ENCODE measurements at regions not wholly inside any gene's neighbourhood (a gene's known extent, or its start where the extent isn't known, plus 50 kb on each side); places are given as distances from the start of the nearest gene placed in this dataset.

DNA sequence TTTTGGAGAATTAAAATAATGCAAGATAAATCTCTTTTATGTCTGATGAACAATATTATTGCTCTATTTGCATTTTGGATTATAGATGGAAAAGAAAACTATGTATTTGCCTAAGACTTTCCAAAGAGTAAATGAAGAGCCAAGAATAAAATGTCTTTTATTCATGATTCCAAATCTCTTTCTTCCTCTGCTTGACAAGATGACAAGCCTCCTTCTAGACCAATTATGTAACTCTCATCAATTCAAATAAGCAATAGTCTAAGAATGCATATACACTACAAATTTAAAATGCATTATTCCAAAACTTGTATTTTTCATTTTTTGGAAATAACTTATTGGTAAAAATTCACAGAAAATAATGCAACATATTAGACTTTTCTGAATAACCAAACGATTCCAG, 377.3 kb downstream of the GASK1B start:
- H3K4me3 ChIP-seq = no peak overlapping the region
- no peaks in the 10 kb centered on the region for H3K9me3 ChIP-seq
- no peaks in the 10 kb centered on the region for H3K36me3 ChIP-seq
- no peaks in the 10 kb centered on the region for H3K27me3 ChIP-seq
- ATAC-seq = no peak
- intact Hi-C loops (cut with DNase I) = no loop called here
- no peaks in the 10 kb centered on the region for H3K4me1 ChIP-seq
- H3K27ac ChIP-seq = no peak overlapping the region
- TF ChIP-seq, protein P1, sequence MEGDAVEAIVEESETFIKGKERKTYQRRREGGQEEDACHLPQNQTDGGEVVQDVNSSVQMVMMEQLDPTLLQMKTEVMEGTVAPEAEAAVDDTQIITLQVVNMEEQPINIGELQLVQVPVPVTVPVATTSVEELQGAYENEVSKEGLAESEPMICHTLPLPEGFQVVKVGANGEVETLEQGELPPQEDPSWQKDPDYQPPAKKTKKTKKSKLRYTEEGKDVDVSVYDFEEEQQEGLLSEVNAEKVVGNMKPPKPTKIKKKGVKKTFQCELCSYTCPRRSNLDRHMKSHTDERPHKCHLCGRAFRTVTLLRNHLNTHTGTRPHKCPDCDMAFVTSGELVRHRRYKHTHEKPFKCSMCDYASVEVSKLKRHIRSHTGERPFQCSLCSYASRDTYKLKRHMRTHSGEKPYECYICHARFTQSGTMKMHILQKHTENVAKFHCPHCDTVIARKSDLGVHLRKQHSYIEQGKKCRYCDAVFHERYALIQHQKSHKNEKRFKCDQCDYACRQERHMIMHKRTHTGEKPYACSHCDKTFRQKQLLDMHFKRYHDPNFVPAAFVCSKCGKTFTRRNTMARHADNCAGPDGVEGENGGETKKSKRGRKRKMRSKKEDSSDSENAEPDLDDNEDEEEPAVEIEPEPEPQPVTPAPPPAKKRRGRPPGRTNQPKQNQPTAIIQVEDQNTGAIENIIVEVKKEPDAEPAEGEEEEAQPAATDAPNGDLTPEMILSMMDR (IDR thresholded peaks at IDR 0.05) = no peak
- no peak for DNase-seq

DNA sequence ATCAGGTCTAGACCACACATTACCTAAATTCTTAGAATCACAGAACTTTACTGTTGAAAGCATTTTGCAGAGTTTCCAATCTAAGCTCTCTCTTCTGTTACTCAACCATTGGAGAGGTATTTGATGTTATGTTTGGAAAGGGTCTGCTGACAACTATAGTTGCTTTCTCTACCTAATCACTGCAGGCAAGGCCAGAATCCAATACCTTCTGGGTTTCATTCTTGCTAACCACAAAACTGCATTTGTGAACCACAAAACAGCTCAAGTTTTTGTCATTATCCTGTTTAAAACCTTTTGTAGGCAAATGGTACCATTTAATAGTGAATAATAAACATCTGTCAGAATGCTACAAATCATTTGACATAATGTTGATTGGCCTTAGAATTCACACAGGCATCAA, 380.1 kb downstream of the GASK1B start:
- ATAC-seq = no peak
- Histone ChIP-seq H3K9me3 (no peaks in the 10 kb centered on the region), H3K27me3 (no peaks in the 10 kb centered on the region), H3K36me3 (no peaks in the 10 kb centered on the region), H3K27ac (no peak overlapping the region), H3K4me3 (no peak overlapping the region), H3K4me1 (no peaks in the 10 kb centered on the region)
- DNase-seq = no peak
- TF ChIP-seq, protein P1 (IDR thresholded peaks at IDR 0.05) = no peak
- intact Hi-C loops (cut with DNase I) = no loop called here

DNA sequence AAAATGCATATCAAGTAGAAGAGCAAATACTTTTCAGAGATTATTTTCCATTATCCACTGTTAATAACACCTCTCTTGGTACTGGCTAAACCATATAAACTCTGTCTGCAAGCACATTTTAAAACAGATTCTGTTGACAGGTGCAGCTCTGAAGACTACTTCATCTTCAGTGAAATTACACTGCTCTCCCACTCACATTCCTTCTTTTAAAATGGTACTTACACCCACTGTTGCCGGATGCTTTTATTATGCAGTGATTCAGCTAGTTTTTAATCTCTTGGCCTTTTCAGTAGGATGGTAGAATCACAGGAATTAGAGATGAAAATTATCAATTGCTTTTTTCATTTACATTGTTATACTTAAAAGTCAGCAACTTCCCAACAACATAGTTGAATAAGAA, 381.6 kb downstream of the GASK1B start:
- TF ChIP-seq, protein P1 (IDR thresholded peaks at IDR 0.05) = no peak

DNA sequence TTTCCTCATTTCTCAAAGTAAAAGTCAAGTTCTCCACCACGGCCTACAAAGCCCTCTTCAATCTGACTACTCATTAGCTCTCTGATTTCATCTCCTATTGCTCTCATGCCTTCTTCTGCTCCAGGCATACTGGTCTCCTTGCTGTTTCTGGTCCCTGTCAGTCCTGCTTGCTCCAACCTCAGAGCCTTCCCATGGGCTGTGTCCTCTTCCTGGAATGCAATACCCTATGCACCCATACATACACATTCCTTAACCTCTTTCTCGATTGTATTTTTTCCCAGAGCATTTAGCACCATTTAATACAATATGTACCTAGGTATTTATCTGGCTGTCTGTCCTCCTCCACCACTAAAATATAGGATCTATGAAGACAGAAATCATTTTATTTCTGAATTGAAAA, 385.2 kb downstream of the GASK1B start:
- no peaks in the 10 kb centered on the region for H3K36me3 ChIP-seq
- no peaks in the 10 kb centered on the region for H3K9me3 ChIP-seq
- no peak for ATAC-seq
- no peaks in the 10 kb centered on the region for H3K4me1 ChIP-seq
- intact Hi-C loops (cut with DNase I) = no loop called here
- no peak for DNase-seq
- H3K4me3 ChIP-seq = no peak overlapping the region
- no peak overlapping the region for H3K27ac ChIP-seq
- no peaks in the 10 kb centered on the region for H3K27me3 ChIP-seq
- TF ChIP-seq, protein P1 (IDR thresholded peaks at IDR 0.05) = no peak

More for the DNA sequence above, 381.6 kb downstream of the GASK1B start:
- Histone ChIP-seq H3K27ac (no peak overlapping the region), H3K9me3 (no peaks in the 10 kb centered on the region), H3K4me1 (no peaks in the 10 kb centered on the region), H3K4me3 (no peak overlapping the region), H3K36me3 (no peaks in the 10 kb centered on the region), H3K27me3 (no peaks in the 10 kb centered on the region)
- ATAC-seq (no peak), DNase-seq (no peak)
- intact Hi-C loops (cut with DNase I) = no loop called here

DNA sequence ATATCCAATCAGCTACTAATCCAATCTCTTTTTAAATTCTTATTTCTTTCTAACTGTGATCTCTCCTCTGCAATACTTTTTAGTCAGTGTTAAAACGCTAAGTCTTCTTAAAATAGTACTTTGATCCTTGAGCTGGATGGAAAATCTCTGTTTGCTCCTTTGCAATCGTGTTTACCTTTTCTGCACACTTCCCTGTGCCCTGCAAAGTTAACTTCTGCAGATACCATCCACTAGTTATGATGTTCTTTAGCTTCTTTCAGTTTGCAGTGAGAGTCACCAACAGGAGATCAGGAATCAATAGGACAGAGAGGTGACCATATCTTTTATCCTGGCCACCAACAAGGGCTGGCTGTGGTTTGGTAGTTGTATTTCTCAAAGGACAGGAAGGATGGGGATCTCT, 391.5 kb downstream of the GASK1B start:
- no peak overlapping the region for H3K4me3 ChIP-seq
- H3K27me3 ChIP-seq = no peaks in the 10 kb centered on the region
- no peaks in the 10 kb centered on the region for H3K9me3 ChIP-seq
- no peaks in the 10 kb centered on the region for H3K4me1 ChIP-seq
- H3K36me3 ChIP-seq = no peaks in the 10 kb centered on the region
- intact Hi-C loops (cut with DNase I) = no loop called here
- ATAC-seq (no peak), DNase-seq (no peak)
- TF ChIP-seq, protein P1 (IDR thresholded peaks at IDR 0.05) = no peak
- H3K27ac ChIP-seq = no peak overlapping the region
